HG03135 (cell line): ENCODE measurements at regions not wholly inside any gene's neighbourhood (a gene's known extent, or its start where the extent isn't known, plus 50 kb on each side); places are given as distances from the start of the nearest gene placed in this dataset.

Source experiments
- ATAC-seq: cut with Tn5 transposase; IDR thresholded peaks from one replicate; pipeline ENCODE4 v1.9.1; 2021; ENCODE audit warnings: mild to moderate bottlenecking, moderate library complexity; ENCODE audit not compliant: unreplicated experiment

GRCh38 chr10:117948493-117948892 is 98.2 kb downstream of the RAB11FIP2 start:
- no peak for ATAC-seq

- ATAC-seq: no peak
Measured at GRCh38 chr10:117950408-117950807, 96.3 kb downstream of the RAB11FIP2 start.
